HuH-7.5 (cell line): ENCODE measurements at regions not wholly inside any gene's neighbourhood (a gene's known extent, or its start where the extent isn't known, plus 50 kb on each side); places are given as distances from the start of the nearest gene placed in this dataset.

Source experiments
- DNase-seq: peaks from one replicate; pipeline ENCODE4 v3.0.0; 2011; ENCODE audit warnings: low spot score

- DNase-seq = no peak
Observed at GRCh38 chr13:111909971-111910671, 156.8 kb upstream of the SOX1 start.

- no peak for DNase-seq
Observed at GRCh38 chr13:111911121-111911720, 155.7 kb upstream of the SOX1 start.

- no peak for DNase-seq
Observed at GRCh38 chr13:111911754-111912452, 155.0 kb upstream of the SOX1 start.

- no peak for DNase-seq
Observed at GRCh38 chr13:111912453-111912866, 154.5 kb upstream of the SOX1 start.

GRCh38 chr13:111912991-111913760 is 153.8 kb upstream of the SOX1 start:
- DNase-seq = no peak

- DNase-seq = no peak
Observed at GRCh38 chr13:111913761-111914140, 153.2 kb upstream of the SOX1 start.

- DNase-seq = no peak
Observed at GRCh38 chr13:111914241-111915103, 152.5 kb upstream of the SOX1 start.

GRCh38 chr13:111915104-111915551 is 151.8 kb upstream of the SOX1 start:
- no peak for DNase-seq

GRCh38 chr13:111916201-111916600 is 150.7 kb upstream of the SOX1 start:
- no peak for DNase-seq

- no peak for DNase-seq
Observed at GRCh38 chr13:111917086-111917485, 149.9 kb upstream of the SOX1 start.

GRCh38 chr13:111917901-111918300 is 149.0 kb upstream of the SOX1 start:
- DNase-seq = no peak

GRCh38 chr13:111919286-111919685 is 147.7 kb upstream of the SOX1 start:
- no peak for DNase-seq

- DNase-seq = no peak
Observed at GRCh38 chr13:111919849-111920248, 147.1 kb upstream of the SOX1 start.

- no peak for DNase-seq
Observed at GRCh38 chr13:111920306-111920931, 146.5 kb upstream of the SOX1 start.

- no peak for DNase-seq
Observed at GRCh38 chr13:111920932-111921705, 145.8 kb upstream of the SOX1 start.

- DNase-seq = no peak
Observed at GRCh38 chr13:111922086-111922485, 144.9 kb upstream of the SOX1 start.

GRCh38 chr13:111923439-111923838 is 143.5 kb upstream of the SOX1 start:
- no peak for DNase-seq

GRCh38 chr13:111923991-111924677 is 142.8 kb upstream of the SOX1 start:
- no peak for DNase-seq

GRCh38 chr13:111924678-111925075 is 142.3 kb upstream of the SOX1 start:
- DNase-seq = no peak
